ENCODE measurements at regions not wholly inside any gene's neighbourhood (a gene's known extent, or its start where the extent isn't known, plus 50 kb on each side); places are given as distances from the start of the nearest gene placed in this dataset.

GRCh38 chr3:24937228-24937627 lies 442.6 kb upstream of the THRB start:
- no peak for DNase-seq
- no peaks in the 10 kb centered on the region for H3K36me3 Mint-ChIP-seq
- H3K27ac Mint-ChIP-seq, result no peak overlapping the region
- H3K4me1 Mint-ChIP-seq, result no peaks in the 10 kb centered on the region
- Histone ChIP-seq H3K27ac (ENCODE audit: low read depth, low read length) (no peak overlapping the region), H3K4me1 (ENCODE audit: insufficient read depth, low read length) (no peaks in the 10 kb centered on the region), H3K4me3 (ENCODE audit: low read length in 2 of 2) (no peak overlapping the region), H3K36me3 (ENCODE audit: insufficient read depth, low read length) (no peaks in the 10 kb centered on the region), H3K9me3 (ENCODE audit: control insufficient read depth in 1 of 2, low read length in 2 of 2) (no peaks in the 10 kb centered on the region), H3K27me3 (ENCODE audit: insufficient read depth, low read length) (no peaks in the 10 kb centered on the region)
- intact Hi-C loops (cut with micrococcal nuclease), result no loop called here
- H3K4me3 Mint-ChIP-seq, result no peak overlapping the region
- H3K9me3 Mint-ChIP-seq, result peaks cover 0 to 7% (median 3%) of the 10 kb centered on the region in 8 donors
- ChIA-PET CTCF (ENCODE audit: partially characterized antibody) (no interaction called here), POLR2A (ENCODE audit: partially characterized antibody) (no interaction called here)
- no peaks in the 10 kb centered on the region for H3K27me3 Mint-ChIP-seq

- ChIA-PET POLR2A (ENCODE audit: partially characterized antibody) (no interaction called here), CTCF (ENCODE audit: partially characterized antibody) (no interaction called here)
- peaks cover 0 to 7% (median 3%) of the 10 kb centered on the region in 8 donors for H3K9me3 Mint-ChIP-seq
- no peak overlapping the region for H3K4me3 Mint-ChIP-seq
- Histone ChIP-seq H3K4me3 (ENCODE audit: low read length in 2 of 2) (no peak overlapping the region), H3K27me3 (ENCODE audit: insufficient read depth, low read length) (no peaks in the 10 kb centered on the region), H3K27ac (ENCODE audit: low read depth, low read length) (no peak overlapping the region), H3K36me3 (ENCODE audit: insufficient read depth, low read length) (no peaks in the 10 kb centered on the region), H3K9me3 (ENCODE audit: control insufficient read depth in 1 of 2, low read length in 2 of 2) (no peaks in the 10 kb centered on the region), H3K4me1 (ENCODE audit: insufficient read depth, low read length) (no peaks in the 10 kb centered on the region)
- no peaks in the 10 kb centered on the region for H3K4me1 Mint-ChIP-seq
- H3K27me3 Mint-ChIP-seq, result no peaks in the 10 kb centered on the region
- no peak for DNase-seq
- no peak overlapping the region for H3K27ac Mint-ChIP-seq
- no peaks in the 10 kb centered on the region for H3K36me3 Mint-ChIP-seq
- intact Hi-C loops (cut with micrococcal nuclease), result no loop called here
Observed at GRCh38 chr3:24937780-24938179, 443.1 kb upstream of the THRB start.

DNA sequence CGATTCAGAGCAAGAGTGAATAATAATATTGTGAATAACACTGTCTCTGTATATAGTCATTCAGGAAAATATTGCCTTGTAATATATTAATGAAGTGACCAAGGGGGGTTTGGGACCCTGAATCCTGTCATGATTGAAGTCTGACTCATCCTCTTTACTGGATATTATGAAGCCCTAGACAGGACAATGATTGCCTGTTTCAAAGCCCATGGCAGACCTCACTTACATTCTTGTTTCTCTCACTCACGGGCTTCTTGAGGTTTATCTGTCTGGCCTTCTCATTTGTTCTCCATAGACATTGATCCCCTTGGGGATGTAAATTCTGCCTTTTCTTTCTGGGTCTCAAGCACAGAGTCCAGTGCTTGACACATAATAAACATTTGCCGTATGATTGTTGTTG lies 449.3 kb upstream of the THRB start:
- no peaks in the 10 kb centered on the region for H3K27me3 Mint-ChIP-seq
- DNase-seq, result no peak
- H3K9me3 ChIP-seq (ENCODE audit: control insufficient read depth in 1 of 2, low read length in 2 of 2), result no peaks in the 10 kb centered on the region
- no peak overlapping the region for H3K27ac Mint-ChIP-seq
- H3K36me3 Mint-ChIP-seq, result no peaks in the 10 kb centered on the region
- no peaks in the 10 kb centered on the region for H3K27me3 ChIP-seq (ENCODE audit: insufficient read depth, low read length)
- no peaks in the 10 kb centered on the region for H3K36me3 ChIP-seq (ENCODE audit: insufficient read depth, low read length)
- CTCF ChIA-PET (ENCODE audit: partially characterized antibody), result no interaction called here
- POLR2A ChIA-PET (ENCODE audit: partially characterized antibody), result no interaction called here
- H3K4me1 Mint-ChIP-seq, result no peaks in the 10 kb centered on the region
- no peak overlapping the region for H3K4me3 Mint-ChIP-seq
- no peak overlapping the region for H3K4me3 ChIP-seq (ENCODE audit: low read length in 2 of 2)
- no peaks in the 10 kb centered on the region for H3K4me1 ChIP-seq (ENCODE audit: insufficient read depth, low read length)
- peaks cover 0 to 13% (median 2%) of the 10 kb centered on the region in 8 donors for H3K9me3 Mint-ChIP-seq
- intact Hi-C loops (cut with micrococcal nuclease), result no loop called here
- H3K27ac ChIP-seq (ENCODE audit: low read depth, low read length), result no peak overlapping the region

DNA sequence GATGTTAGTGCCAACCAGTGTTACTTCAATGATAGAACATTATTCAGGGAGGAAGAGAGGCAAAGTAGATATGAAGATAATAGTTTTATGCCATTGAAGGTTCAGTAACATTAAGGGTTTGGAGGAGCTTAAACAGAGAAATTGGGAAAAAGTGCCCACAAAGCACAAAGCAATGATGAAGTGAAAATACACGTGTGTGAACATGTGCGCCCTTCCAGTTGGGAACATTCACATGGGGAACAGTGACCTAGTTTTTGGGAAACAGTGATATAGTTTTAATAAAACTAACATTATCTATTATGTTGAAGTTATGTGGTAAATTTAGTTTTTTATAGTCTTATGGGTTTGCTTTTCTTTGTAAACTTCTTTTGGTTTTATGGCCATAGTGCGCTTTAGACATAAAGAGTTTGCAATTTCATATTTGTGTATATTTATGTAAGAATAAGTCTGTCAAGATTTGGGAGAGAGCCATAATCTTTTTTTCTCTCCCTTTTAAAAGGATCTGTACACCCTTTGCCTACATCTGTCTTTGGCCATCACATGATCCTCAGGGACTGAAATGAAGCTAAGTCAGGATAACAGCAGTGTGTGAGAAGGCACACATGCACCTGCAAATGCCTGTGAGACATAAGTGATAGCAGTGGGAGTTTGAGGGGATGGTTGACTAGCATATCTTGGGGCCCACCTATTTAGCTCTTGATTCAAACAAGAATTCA lies 450.3 kb upstream of the THRB start:
- Mint-ChIP-seq H3K27me3 (no peaks in the 10 kb centered on the region), H3K4me3 (no peak overlapping the region), H3K9me3 (peaks cover 0 to 7% (median 2%) of the 10 kb centered on the region in 8 donors), H3K4me1 (no peaks in the 10 kb centered on the region), H3K36me3 (no peaks in the 10 kb centered on the region), H3K27ac (no peak overlapping the region)
- H3K9me3 ChIP-seq (ENCODE audit: control insufficient read depth in 1 of 2, low read length in 2 of 2), result no peaks in the 10 kb centered on the region
- H3K4me3 ChIP-seq (ENCODE audit: low read length in 2 of 2), result no peak overlapping the region
- H3K4me1 ChIP-seq (ENCODE audit: insufficient read depth, low read length), result no peaks in the 10 kb centered on the region
- no peak for DNase-seq
- no peak overlapping the region for H3K27ac ChIP-seq (ENCODE audit: low read depth, low read length)
- CTCF ChIA-PET (ENCODE audit: partially characterized antibody), result no interaction called here
- POLR2A ChIA-PET (ENCODE audit: partially characterized antibody), result no interaction called here
- H3K36me3 ChIP-seq (ENCODE audit: insufficient read depth, low read length), result no peaks in the 10 kb centered on the region
- no peaks in the 10 kb centered on the region for H3K27me3 ChIP-seq (ENCODE audit: insufficient read depth, low read length)
- intact Hi-C loops (cut with micrococcal nuclease), result no loop called here

GRCh38 chr3:24945563-24945962 lies 450.9 kb upstream of the THRB start:
- intact Hi-C loops (cut with micrococcal nuclease), result no loop called here
- ChIA-PET CTCF (ENCODE audit: partially characterized antibody) (no interaction called here), POLR2A (ENCODE audit: partially characterized antibody) (no interaction called here)

DNA sequence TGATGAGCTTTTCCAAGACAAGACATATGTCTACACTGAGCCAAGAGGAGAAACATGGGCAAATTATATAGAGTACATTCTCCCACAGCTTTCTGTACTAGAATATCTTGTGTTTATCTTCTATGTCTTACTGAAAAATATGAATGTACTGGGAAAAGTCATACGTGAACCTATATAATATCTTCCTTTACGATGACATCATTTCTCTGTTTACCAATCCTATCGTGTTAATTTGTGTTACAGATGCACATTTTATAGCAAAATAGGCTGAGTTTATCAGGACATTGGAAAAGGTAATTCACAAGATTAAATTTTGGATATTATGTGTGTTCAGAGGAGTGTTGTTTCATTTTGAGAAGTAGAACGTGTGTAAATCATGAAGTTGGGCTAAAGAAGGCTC lies 452.5 kb upstream of the THRB start:
- DNase-seq, result no peak
- Histone ChIP-seq H3K4me3 (ENCODE audit: low read length in 2 of 2) (no peak overlapping the region), H3K36me3 (ENCODE audit: insufficient read depth, low read length) (no peaks in the 10 kb centered on the region), H3K4me1 (ENCODE audit: insufficient read depth, low read length) (no peaks in the 10 kb centered on the region), H3K9me3 (ENCODE audit: control insufficient read depth in 1 of 2, low read length in 2 of 2) (no peaks in the 10 kb centered on the region), H3K27me3 (ENCODE audit: insufficient read depth, low read length) (no peaks in the 10 kb centered on the region), H3K27ac (ENCODE audit: low read depth, low read length) (no peak overlapping the region)
- Mint-ChIP-seq H3K36me3 (no peaks in the 10 kb centered on the region), H3K4me3 (no peak overlapping the region), H3K27ac (no peak overlapping the region), H3K4me1 (no peaks in the 10 kb centered on the region), H3K9me3 (peaks cover 0 to 8% (median 3%) of the 10 kb centered on the region in 8 donors), H3K27me3 (no peaks in the 10 kb centered on the region)
- CTCF ChIA-PET (ENCODE audit: partially characterized antibody), result no interaction called here
- POLR2A ChIA-PET (ENCODE audit: partially characterized antibody), result no interaction called here
- intact Hi-C loops (cut with micrococcal nuclease), result no loop called here

More at GRCh38 chr3:24945563-24945962, 450.9 kb upstream of the THRB start:
- Histone ChIP-seq H3K9me3 (ENCODE audit: control insufficient read depth in 1 of 2, low read length in 2 of 2) (no peaks in the 10 kb centered on the region), H3K27ac (ENCODE audit: low read depth, low read length) (no peak overlapping the region), H3K4me3 (ENCODE audit: low read length in 2 of 2) (no peak overlapping the region), H3K4me1 (ENCODE audit: insufficient read depth, low read length) (no peaks in the 10 kb centered on the region), H3K27me3 (ENCODE audit: insufficient read depth, low read length) (no peaks in the 10 kb centered on the region), H3K36me3 (ENCODE audit: insufficient read depth, low read length) (no peaks in the 10 kb centered on the region)
- no peaks in the 10 kb centered on the region for H3K36me3 Mint-ChIP-seq
- H3K9me3 Mint-ChIP-seq, result peaks cover 0 to 7% (median 3%) of the 10 kb centered on the region in 8 donors
- H3K4me3 Mint-ChIP-seq, result no peak overlapping the region
- DNase-seq, result no peak
- H3K27me3 Mint-ChIP-seq, result no peaks in the 10 kb centered on the region
- H3K27ac Mint-ChIP-seq, result no peak overlapping the region
- H3K4me1 Mint-ChIP-seq, result no peaks in the 10 kb centered on the region

GRCh38 chr3:24951180-24951579 lies 456.5 kb upstream of the THRB start:
- no peaks in the 10 kb centered on the region for H3K36me3 Mint-ChIP-seq
- no peak overlapping the region for H3K4me3 Mint-ChIP-seq
- intact Hi-C loops (cut with micrococcal nuclease), result no loop called here

GRCh38 chr3:24952388-24952787 lies 457.7 kb upstream of the THRB start:
- H3K27me3 Mint-ChIP-seq, result no peaks in the 10 kb centered on the region
- no peak overlapping the region for H3K4me3 Mint-ChIP-seq
- CTCF ChIA-PET (ENCODE audit: partially characterized antibody), result no interaction called here
- Histone ChIP-seq H3K27ac (ENCODE audit: low read depth, low read length) (no peak overlapping the region), H3K27me3 (ENCODE audit: insufficient read depth, low read length) (no peaks in the 10 kb centered on the region), H3K4me1 (ENCODE audit: insufficient read depth, low read length) (no peaks in the 10 kb centered on the region), H3K36me3 (ENCODE audit: insufficient read depth, low read length) (no peaks in the 10 kb centered on the region), H3K9me3 (ENCODE audit: control insufficient read depth in 1 of 2, low read length in 2 of 2) (no peaks in the 10 kb centered on the region), H3K4me3 (ENCODE audit: low read length in 2 of 2) (no peak overlapping the region)
- no peaks in the 10 kb centered on the region for H3K4me1 Mint-ChIP-seq
- peaks cover 0 to 11% (median 3%) of the 10 kb centered on the region in 8 donors for H3K9me3 Mint-ChIP-seq
- H3K36me3 Mint-ChIP-seq, result no peaks in the 10 kb centered on the region
- intact Hi-C loops (cut with micrococcal nuclease), result no loop called here
- POLR2A ChIA-PET (ENCODE audit: partially characterized antibody), result no interaction called here
- no peak for DNase-seq
- no peak overlapping the region for H3K27ac Mint-ChIP-seq

More at GRCh38 chr3:24951180-24951579, 456.5 kb upstream of the THRB start:
- POLR2A ChIA-PET (ENCODE audit: partially characterized antibody), result no interaction called here
- no peaks in the 10 kb centered on the region for H3K27me3 ChIP-seq (ENCODE audit: insufficient read depth, low read length)
- no peak overlapping the region for H3K4me3 ChIP-seq (ENCODE audit: low read length in 2 of 2)
- H3K9me3 Mint-ChIP-seq, result peaks cover 0 to 11% (median 4%) of the 10 kb centered on the region in 8 donors
- H3K4me1 Mint-ChIP-seq, result no peaks in the 10 kb centered on the region
- H3K9me3 ChIP-seq (ENCODE audit: control insufficient read depth in 1 of 2, low read length in 2 of 2), result no peaks in the 10 kb centered on the region
- CTCF ChIA-PET (ENCODE audit: partially characterized antibody), result no interaction called here
- H3K27ac Mint-ChIP-seq, result no peak overlapping the region
- no peaks in the 10 kb centered on the region for H3K36me3 ChIP-seq (ENCODE audit: insufficient read depth, low read length)
- DNase-seq, result no peak
- no peak overlapping the region for H3K27ac ChIP-seq (ENCODE audit: low read depth, low read length)
- H3K4me1 ChIP-seq (ENCODE audit: insufficient read depth, low read length), result no peaks in the 10 kb centered on the region
- no peaks in the 10 kb centered on the region for H3K27me3 Mint-ChIP-seq
